ENCODE measurements at regions not wholly inside any gene's neighbourhood (a gene's known extent, or its start where the extent isn't known, plus 50 kb on each side); places are given as distances from the start of the nearest gene placed in this dataset.

GRCh38 chrX:42616981-42617380 lies 161.0 kb downstream of the PPP1R2C start:
- TF ChIP-seq, protein P1, sequence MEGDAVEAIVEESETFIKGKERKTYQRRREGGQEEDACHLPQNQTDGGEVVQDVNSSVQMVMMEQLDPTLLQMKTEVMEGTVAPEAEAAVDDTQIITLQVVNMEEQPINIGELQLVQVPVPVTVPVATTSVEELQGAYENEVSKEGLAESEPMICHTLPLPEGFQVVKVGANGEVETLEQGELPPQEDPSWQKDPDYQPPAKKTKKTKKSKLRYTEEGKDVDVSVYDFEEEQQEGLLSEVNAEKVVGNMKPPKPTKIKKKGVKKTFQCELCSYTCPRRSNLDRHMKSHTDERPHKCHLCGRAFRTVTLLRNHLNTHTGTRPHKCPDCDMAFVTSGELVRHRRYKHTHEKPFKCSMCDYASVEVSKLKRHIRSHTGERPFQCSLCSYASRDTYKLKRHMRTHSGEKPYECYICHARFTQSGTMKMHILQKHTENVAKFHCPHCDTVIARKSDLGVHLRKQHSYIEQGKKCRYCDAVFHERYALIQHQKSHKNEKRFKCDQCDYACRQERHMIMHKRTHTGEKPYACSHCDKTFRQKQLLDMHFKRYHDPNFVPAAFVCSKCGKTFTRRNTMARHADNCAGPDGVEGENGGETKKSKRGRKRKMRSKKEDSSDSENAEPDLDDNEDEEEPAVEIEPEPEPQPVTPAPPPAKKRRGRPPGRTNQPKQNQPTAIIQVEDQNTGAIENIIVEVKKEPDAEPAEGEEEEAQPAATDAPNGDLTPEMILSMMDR (optimal IDR thresholded peaks at IDR 0.05 in 1 of 3, IDR thresholded peaks at IDR 0.05 in 1 of 3, conservative IDR thresholded peaks at IDR 0.05 in 1 of 3; ENCODE audit: extremely low read depth in 1 of 3, insufficient read depth in 2 of 3, low read length in 3 of 3) = no peak
- no peak for TF ChIP-seq EZH2 (IDR thresholded peaks at IDR 0.05; ENCODE audit: low read length)

Measured in keratinocyte (primary cell).